Stomach smooth muscle (tissue), 2 donors: ENCODE measurements at regions not wholly inside any gene's neighbourhood (a gene's known extent, or its start where the extent isn't known, plus 50 kb on each side); places are given as distances from the start of the nearest gene placed in this dataset.
"Not testable (repeated sequence)": the region's sequence is repeated elsewhere in the genome, so short reads cannot be mapped to it uniquely, and the experiment has no call there.

Experiments
- H3K27ac ChIP-seq: one replicate; pipeline ENCODE4 v1.7.0; 2013; ENCODE audit warnings: mild to moderate bottlenecking, low read length, inconsistent platforms
- H3K27me3 ChIP-seq, 2 donors: one replicate each; pipeline ENCODE4 v1.7.0; 2013; ENCODE audit warnings: low read length in 2 of 2; ENCODE audit not compliant: insufficient read depth in 2 of 2, control insufficient read depth in 1 of 2
- H3K36me3 ChIP-seq, 2 donors: one replicate each; pipeline ENCODE4 v1.7.0; 2013; ENCODE audit warnings: low read length in 2 of 2; ENCODE audit not compliant: control insufficient read depth in 2 of 2, insufficient read depth in 2 of 2
- H3K4me1 ChIP-seq: one replicate; pipeline ENCODE4 v1.7.0; 2013; ENCODE audit warnings: low read length; ENCODE audit not compliant: control insufficient read depth, insufficient read depth
- H3K4me3 ChIP-seq, 2 donors: one replicate each; pipeline ENCODE4 v1.7.0; 2013; ENCODE audit warnings: low read length in 2 of 2
- H3K9ac ChIP-seq, 2 donors: one replicate each; pipeline ENCODE4 v1.7.0; 2013; ENCODE audit warnings: low read length in 2 of 2, mild to moderate bottlenecking in 1 of 2
- H3K9me3 ChIP-seq, 2 donors: one replicate each; pipeline ENCODE4 v1.7.0; 2013; ENCODE audit warnings: low read length in 2 of 2; ENCODE audit not compliant: control insufficient read depth in 2 of 2
- donor health status: healthy.
- donor health status: Pancreatic carcinoma.

GRCh38 chr15:91356083-91356482 is 256.0 kb downstream of the SV2B start:
- H3K27ac ChIP-seq: no peak overlapping the region
- no peaks in the 10 kb centered on the region for H3K36me3 ChIP-seq
- H3K4me1 ChIP-seq: no peaks in the 10 kb centered on the region
- no peak overlapping the region for H3K9ac ChIP-seq
- H3K27me3 ChIP-seq: no peaks in the 10 kb centered on the region
- H3K4me3 ChIP-seq: no peak overlapping the region
- H3K9me3 ChIP-seq: no peaks in the 10 kb centered on the region

DNA sequence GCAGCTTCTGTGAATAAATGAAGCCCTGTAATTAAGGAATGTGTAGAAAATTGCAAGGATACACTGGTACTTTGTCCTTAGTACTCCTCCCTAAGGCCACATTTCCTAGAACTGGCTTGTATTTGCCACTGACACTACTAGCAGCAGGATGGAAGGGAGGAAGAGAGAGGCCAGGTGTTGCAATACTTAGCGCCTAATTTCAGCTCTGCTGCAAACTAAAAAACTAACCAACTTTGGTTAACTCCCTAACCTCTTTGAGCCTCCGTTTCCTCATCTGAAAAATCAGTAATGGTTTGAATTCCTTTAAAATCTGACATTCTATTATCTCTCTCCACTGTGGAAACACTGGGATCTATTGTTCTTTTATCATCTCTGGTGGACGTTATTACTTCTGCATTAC is 257.0 kb downstream of the SV2B start:
- Histone ChIP-seq H3K4me1 (no peaks in the 10 kb centered on the region), H3K27me3 (no peaks in the 10 kb centered on the region), H3K4me3 (no peak overlapping the region), H3K9me3 (no peaks in the 10 kb centered on the region), H3K27ac (no peak overlapping the region), H3K36me3 (no peaks in the 10 kb centered on the region), H3K9ac (no peak overlapping the region)

DNA sequence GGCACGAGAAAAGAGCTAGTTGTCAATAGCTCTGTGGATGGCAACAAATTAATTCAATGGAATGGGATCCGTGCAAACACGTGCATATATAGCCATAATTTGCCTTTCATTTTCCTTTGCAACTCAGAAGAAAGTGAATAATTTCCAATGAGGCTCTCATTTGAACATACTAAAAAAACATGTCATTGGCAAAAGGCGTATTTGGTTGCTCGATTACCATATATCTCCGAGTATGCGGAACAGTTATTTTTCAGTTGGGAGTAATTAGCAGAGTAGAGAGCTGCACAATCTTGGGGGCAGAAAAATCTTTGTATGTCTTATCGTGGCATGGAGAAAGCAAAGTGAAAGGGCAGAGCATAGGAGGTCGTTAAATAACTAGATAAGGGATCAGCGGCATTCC is 257.4 kb downstream of the SV2B start:
- H3K4me1 ChIP-seq: no peaks in the 10 kb centered on the region
- no peak overlapping the region for H3K9ac ChIP-seq
- no peak overlapping the region for H3K4me3 ChIP-seq
- H3K36me3 ChIP-seq: no peaks in the 10 kb centered on the region
- no peak overlapping the region for H3K27ac ChIP-seq
- H3K27me3 ChIP-seq: no peaks in the 10 kb centered on the region
- no peaks in the 10 kb centered on the region for H3K9me3 ChIP-seq

DNA sequence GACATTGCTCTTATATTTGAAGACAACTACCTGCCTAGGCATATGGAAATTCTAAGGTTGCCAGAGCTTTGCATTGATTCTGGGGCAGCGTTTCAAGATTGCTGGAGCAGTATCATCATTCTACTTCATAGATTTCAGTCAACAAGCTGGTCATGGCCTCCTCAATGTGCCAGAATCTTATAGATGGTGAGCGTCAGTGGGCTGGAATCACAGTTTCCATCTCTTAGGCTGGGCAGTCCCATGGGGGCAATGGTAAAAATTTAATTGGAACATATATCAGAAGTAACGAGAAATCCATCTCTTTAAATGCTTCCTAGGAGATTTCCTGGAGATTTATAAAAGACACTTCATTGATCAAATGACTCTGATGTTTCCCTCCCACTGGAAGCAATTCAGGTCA is 258.3 kb downstream of the SV2B start:
- Histone ChIP-seq H3K36me3 (no peaks in the 10 kb centered on the region), H3K4me1 (no peaks in the 10 kb centered on the region), H3K9me3 (no peaks in the 10 kb centered on the region)

GRCh38 chr15:91361696-91362095 is 261.6 kb downstream of the SV2B start:
- H3K27me3 ChIP-seq, H3K4me3 ChIP-seq, H3K36me3 ChIP-seq, H3K9ac ChIP-seq, H3K27ac ChIP-seq, H3K9me3 ChIP-seq, H3K4me1 ChIP-seq: not testable (repeated sequence)

More for the DNA sequence above, 258.3 kb downstream of the SV2B start:
- H3K27ac ChIP-seq: no peak overlapping the region
- no peak overlapping the region for H3K4me3 ChIP-seq
- H3K9ac ChIP-seq: no peak overlapping the region
- H3K27me3 ChIP-seq: no peaks in the 10 kb centered on the region

- no peaks in the 10 kb centered on the region for H3K27me3 ChIP-seq
- no peaks in the 10 kb centered on the region for H3K9me3 ChIP-seq
- no peak overlapping the region for H3K9ac ChIP-seq
- H3K4me1 ChIP-seq: no peaks in the 10 kb centered on the region
- no peaks in the 10 kb centered on the region for H3K36me3 ChIP-seq
- H3K27ac ChIP-seq: no peak overlapping the region
- no peak overlapping the region for H3K4me3 ChIP-seq
These were observed 266.1 kb downstream of the SV2B start for GRCh38 chr15:91366111-91366510.

- H3K4me3 ChIP-seq: no peak overlapping the region
- H3K27me3 ChIP-seq: no peaks in the 10 kb centered on the region
- no peak overlapping the region for H3K27ac ChIP-seq
- H3K9me3 ChIP-seq: no peaks in the 10 kb centered on the region
- H3K4me1 ChIP-seq: no peaks in the 10 kb centered on the region
- no peak overlapping the region for H3K9ac ChIP-seq
- no peaks in the 10 kb centered on the region for H3K36me3 ChIP-seq
These were observed 268.6 kb downstream of the SV2B start for GRCh38 chr15:91368611-91369010.

- no peaks in the 10 kb centered on the region for H3K27me3 ChIP-seq
- no peaks in the 10 kb centered on the region for H3K36me3 ChIP-seq
These were observed 269.8 kb downstream of the SV2B start for GRCh38 chr15:91369823-91370222.

DNA sequence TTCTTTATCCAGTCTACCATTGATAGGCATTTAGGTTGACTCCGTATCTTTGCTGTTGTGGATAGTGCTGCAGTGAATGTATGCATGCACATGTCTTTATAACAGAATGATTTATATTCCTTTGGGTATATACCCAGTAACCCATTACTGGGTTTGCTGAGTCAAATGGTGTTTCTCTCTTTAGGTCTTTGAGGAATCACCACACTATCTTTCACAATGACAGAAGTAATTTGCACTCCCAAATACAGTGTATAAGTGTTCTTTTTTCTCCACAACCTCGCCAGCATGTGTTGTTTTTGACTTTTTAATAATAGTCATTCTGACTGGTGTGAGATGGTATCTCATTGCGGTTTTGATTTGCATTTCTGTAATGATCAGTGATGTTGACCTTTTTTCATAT is 271.3 kb downstream of the SV2B start:
- H3K27me3 ChIP-seq, H3K27ac ChIP-seq, H3K9ac ChIP-seq, H3K36me3 ChIP-seq, H3K4me3 ChIP-seq, H3K4me1 ChIP-seq, H3K9me3 ChIP-seq: not testable (repeated sequence)

More at GRCh38 chr15:91369823-91370222, 269.8 kb downstream of the SV2B start:
- H3K4me1 ChIP-seq: no peaks in the 10 kb centered on the region
- H3K4me3 ChIP-seq: no peak overlapping the region
- H3K27ac ChIP-seq: no peak overlapping the region
- no peak overlapping the region for H3K9ac ChIP-seq
- H3K9me3 ChIP-seq: no peaks in the 10 kb centered on the region

DNA sequence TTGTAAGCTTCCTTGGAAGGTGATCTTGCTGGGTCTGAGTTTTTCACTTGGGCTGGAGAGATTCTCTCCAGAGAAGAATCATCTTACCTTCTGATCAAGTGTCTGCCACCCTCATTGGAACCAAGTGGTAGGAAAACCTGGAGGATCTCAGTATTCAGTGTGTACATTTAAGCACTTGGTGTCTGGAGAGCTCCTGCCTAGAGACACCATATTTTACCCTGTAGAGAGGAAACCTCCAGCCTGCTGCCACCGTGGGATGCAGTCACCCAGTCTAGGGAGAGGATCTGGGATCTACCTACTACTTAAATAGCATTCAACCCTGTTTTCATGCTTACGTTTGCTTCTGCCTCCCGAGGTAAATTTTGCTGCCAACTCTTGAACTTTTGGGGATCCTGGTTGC is 274.3 kb downstream of the SV2B start:
- H3K27me3 ChIP-seq: peaks cover 0 to 3% of the 10 kb centered on the region in 2 donors
- no peak overlapping the region for H3K9ac ChIP-seq
- H3K36me3 ChIP-seq: no peaks in the 10 kb centered on the region

DNA sequence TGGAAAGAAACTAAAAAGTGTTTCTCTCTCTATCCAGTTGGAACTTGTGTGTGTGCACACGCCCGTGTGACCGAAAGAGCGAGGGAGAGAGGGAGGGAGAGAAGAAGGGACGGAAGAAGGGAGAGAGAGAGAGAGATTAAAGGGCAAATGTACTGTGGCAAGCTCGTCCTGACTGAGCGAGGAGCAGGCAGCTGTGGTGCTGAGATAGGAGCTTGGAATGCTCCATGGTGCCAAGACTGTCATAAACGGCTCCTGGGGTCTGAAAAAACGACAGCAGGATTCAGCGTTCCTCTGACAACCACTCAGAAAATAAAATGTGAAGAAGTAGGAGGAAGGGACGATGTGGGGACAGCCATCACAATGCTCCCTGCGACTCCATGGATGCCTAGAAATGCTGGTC is 276.0 kb downstream of the SV2B start:
- no peaks in the 10 kb centered on the region for H3K4me1 ChIP-seq

More for the DNA sequence above, 274.3 kb downstream of the SV2B start:
- Histone ChIP-seq H3K9me3 (no peaks in the 10 kb centered on the region), H3K4me1 (no peaks in the 10 kb centered on the region), H3K4me3 (no peak overlapping the region), H3K27ac (no peak overlapping the region)

More for the DNA sequence above, 276.0 kb downstream of the SV2B start:
- Histone ChIP-seq H3K36me3 (no peaks in the 10 kb centered on the region), H3K4me3 (no peak overlapping the region), H3K9me3 (peaks cover 0 to 3% of the 10 kb centered on the region in 2 donors), H3K27me3 (peaks cover 0 to 3% of the 10 kb centered on the region in 2 donors), H3K27ac (no peak overlapping the region), H3K9ac (no peak overlapping the region)
